Fibroblast of villous mesenchyme (primary cell): ENCODE measurements at regions not wholly inside any gene's neighbourhood (a gene's known extent, or its start where the extent isn't known, plus 50 kb on each side); places are given as distances from the start of the nearest gene placed in this dataset.
A peak's percentile ranks its signal among the peaks of the same experiment; 100 is the strongest.

ENCODE experiments used
- DNase-seq: peaks from one replicate; pipeline ENCODE4 v3.0.0-alpha.2; 2010; ENCODE audit warnings: low read depth
- H3K4me3 ChIP-seq: 2 replicates; pipeline ENCODE4 v1.5.1; 2011; ENCODE audit warnings: low read depth, mild to moderate bottlenecking, low read length
- CTCF ChIP-seq: IDR thresholded peaks from 2 replicates; pipeline ENCODE4 v1.5.1; 2012; ENCODE audit warnings: low read depth, mild to moderate bottlenecking, low read length; ENCODE audit not compliant: insufficient read depth

- no peak for DNase-seq
- TF ChIP-seq CTCF = no peak
Observed at GRCh38 chr2:228542277-228542676, 360.8 kb upstream of the SPHKAP start.

GRCh38 chr2:228541789-228542188, 360.3 kb upstream of the SPHKAP start:
- no peak for DNase-seq
- H3K4me3 ChIP-seq = no peak overlapping the region
- no peak for TF ChIP-seq CTCF

More at GRCh38 chr2:228542277-228542676, 360.8 kb upstream of the SPHKAP start:
- H3K4me3 ChIP-seq = no peak overlapping the region

- H3K4me3 ChIP-seq = no peak overlapping the region
- TF ChIP-seq CTCF = no peak
Observed at GRCh38 chr2:228540976-228541375, 359.5 kb upstream of the SPHKAP start.

GRCh38 chr2:228535396-228535795, 353.9 kb upstream of the SPHKAP start:
- H3K4me3 ChIP-seq = no peak overlapping the region
- peak; percentile 8 for DNase-seq
- TF ChIP-seq CTCF = no peak

More at GRCh38 chr2:228540976-228541375, 359.5 kb upstream of the SPHKAP start:
- no peak for DNase-seq

- DNase-seq = no peak
- TF ChIP-seq CTCF = no peak
- H3K4me3 ChIP-seq = no peak overlapping the region
Observed at GRCh38 chr2:228533156-228533555, 351.7 kb upstream of the SPHKAP start.

- no peak overlapping the region for H3K4me3 ChIP-seq
- no peak for TF ChIP-seq CTCF
- DNase-seq = no peak
Observed at GRCh38 chr2:228532233-228532632, 350.7 kb upstream of the SPHKAP start.

- TF ChIP-seq CTCF = no peak
- DNase-seq = no peak
- H3K4me3 ChIP-seq = no peak overlapping the region
Observed at GRCh38 chr2:228527197-228527881, 345.9 kb upstream of the SPHKAP start.
